IgD-negative memory B cell (primary cell): ENCODE measurements at regions not wholly inside any gene's neighbourhood (a gene's known extent, or its start where the extent isn't known, plus 50 kb on each side); places are given as distances from the start of the nearest gene placed in this dataset.

Source experiments
- H3K27ac Mint-ChIP-seq, 3 donors: one replicate each; pipeline ENCODE4 v1.8.0; 2020 to 2022; ENCODE audit warnings: mild to moderate bottlenecking in 3 of 3, mixed read lengths in 3 of 3, moderate library complexity in 1 of 3
- H3K27me3 Mint-ChIP-seq: one replicate; pipeline ENCODE4 v1.8.0; 2021; ENCODE audit warnings: mixed read lengths
- H3K36me3 Mint-ChIP-seq: one replicate; pipeline ENCODE4 v1.8.0; 2020; ENCODE audit warnings: mild to moderate bottlenecking, mixed read lengths
- H3K4me1 Mint-ChIP-seq, 3 donors: one replicate each; pipeline ENCODE4 v1.8.0; 2020 to 2022; ENCODE audit warnings: mixed read lengths in 3 of 3, mild to moderate bottlenecking in 1 of 3
- H3K4me3 Mint-ChIP-seq, 4 donors: one replicate each; pipeline ENCODE4 v1.8.0; 2020 to 2022; ENCODE audit warnings: mild to moderate bottlenecking in 4 of 4, mixed read lengths in 4 of 4, moderate library complexity in 3 of 4
- H3K9me3 Mint-ChIP-seq, 3 donors: one replicate each; pipeline ENCODE4 v1.8.0; 2020 to 2021; ENCODE audit warnings: mixed read lengths in 3 of 3, mild to moderate bottlenecking in 1 of 3

DNA sequence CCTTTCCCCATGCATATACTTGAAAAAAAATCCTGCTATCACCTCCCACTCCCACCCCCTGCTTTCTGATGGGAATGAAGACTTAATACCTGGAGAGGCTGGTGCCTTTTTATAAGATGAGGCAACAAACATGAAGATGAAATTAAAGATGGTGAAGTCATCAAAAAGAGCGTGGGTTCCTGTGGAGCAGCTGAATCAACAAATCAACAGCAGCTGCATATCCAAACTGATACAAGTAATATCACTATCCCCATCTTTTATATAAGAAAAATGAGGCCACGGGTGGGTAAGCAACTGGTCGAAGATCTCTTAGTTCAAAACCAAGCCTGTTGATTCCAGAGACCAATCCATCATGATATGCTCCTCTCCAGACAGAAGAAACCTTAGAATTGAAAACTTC is 268.5 kb downstream of the ENC1 start:
- Mint-ChIP-seq H3K4me3 (no peak overlapping the region), H3K27ac (no peak overlapping the region), H3K27me3 (peaks cover 2% of the 10 kb centered on the region), H3K4me1 (no peaks in the 10 kb centered on the region), H3K9me3 (no peaks in the 10 kb centered on the region), H3K36me3 (no peaks in the 10 kb centered on the region)

DNA sequence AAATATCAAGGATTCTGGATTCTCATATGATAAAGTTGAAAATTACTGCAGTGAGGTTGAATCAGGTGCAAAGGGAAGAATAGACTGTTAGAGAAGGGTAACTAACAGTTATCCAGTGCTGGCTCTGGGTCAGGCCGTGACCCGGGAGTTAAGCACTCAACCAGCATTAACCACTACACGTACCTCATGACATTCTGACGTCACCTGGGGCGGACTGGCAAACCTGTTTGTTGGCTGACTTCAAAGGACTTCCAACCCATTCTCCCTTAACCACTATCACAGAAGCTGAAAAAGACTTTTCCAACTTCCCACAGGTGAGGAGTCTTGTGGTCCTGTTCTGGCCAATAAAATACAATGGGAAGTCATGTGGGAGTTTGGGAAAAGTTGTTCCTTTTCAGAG is 268.9 kb downstream of the ENC1 start:
- no peaks in the 10 kb centered on the region for H3K9me3 Mint-ChIP-seq
- H3K36me3 Mint-ChIP-seq, result no peaks in the 10 kb centered on the region
- no peak overlapping the region for H3K27ac Mint-ChIP-seq
- peaks cover 2% of the 10 kb centered on the region for H3K27me3 Mint-ChIP-seq
- no peak overlapping the region for H3K4me3 Mint-ChIP-seq
- H3K4me1 Mint-ChIP-seq, result no peaks in the 10 kb centered on the region

DNA sequence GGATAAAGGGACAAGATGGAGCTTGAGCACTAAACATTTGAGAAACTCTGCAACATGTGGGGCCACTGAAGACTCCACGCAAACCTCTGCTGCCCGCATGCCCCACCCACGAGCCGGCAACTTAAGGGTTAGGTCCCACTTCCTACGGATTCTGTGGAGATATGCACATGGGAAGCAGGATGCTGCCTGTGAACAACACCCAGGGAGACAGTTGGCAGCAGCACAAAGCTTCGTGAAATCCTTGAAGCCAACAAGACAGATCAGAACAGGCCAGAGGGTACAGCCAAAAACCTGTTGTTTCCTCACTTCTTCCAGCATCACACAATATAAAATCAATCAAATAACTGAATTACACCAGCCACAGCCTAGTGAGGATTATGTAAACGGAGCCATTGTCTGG is 270.4 kb downstream of the ENC1 start:
- Mint-ChIP-seq H3K4me1 (no peaks in the 10 kb centered on the region), H3K4me3 (no peak overlapping the region), H3K9me3 (no peaks in the 10 kb centered on the region), H3K27ac (no peak overlapping the region), H3K36me3 (no peaks in the 10 kb centered on the region), H3K27me3 (peaks cover 7% of the 10 kb centered on the region)

DNA sequence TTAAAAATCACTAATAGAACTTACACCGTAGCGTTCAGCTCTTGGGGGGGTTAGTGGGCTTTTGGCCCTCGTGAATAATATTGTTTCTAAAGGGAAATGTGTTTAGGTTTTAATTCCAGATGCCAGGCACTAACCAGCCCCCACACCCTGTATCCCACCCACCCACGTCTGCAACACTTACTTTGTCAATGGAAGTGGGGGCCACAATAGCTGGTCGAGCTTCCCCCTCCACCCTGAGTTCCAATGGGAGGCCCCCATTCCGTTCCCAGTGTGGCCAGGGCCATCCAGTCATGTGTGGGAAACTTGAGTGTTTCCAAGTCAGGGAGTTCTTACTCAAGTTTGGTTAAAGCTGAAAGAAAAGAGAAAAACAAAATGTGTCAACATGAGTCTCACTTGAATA is 271.4 kb downstream of the ENC1 start:
- no peaks in the 10 kb centered on the region for H3K9me3 Mint-ChIP-seq
- no peak overlapping the region for H3K4me3 Mint-ChIP-seq
- H3K36me3 Mint-ChIP-seq, result no peaks in the 10 kb centered on the region
- no peak overlapping the region for H3K27ac Mint-ChIP-seq
- H3K4me1 Mint-ChIP-seq, result no peaks in the 10 kb centered on the region
- H3K27me3 Mint-ChIP-seq, result peaks cover 7% of the 10 kb centered on the region

DNA sequence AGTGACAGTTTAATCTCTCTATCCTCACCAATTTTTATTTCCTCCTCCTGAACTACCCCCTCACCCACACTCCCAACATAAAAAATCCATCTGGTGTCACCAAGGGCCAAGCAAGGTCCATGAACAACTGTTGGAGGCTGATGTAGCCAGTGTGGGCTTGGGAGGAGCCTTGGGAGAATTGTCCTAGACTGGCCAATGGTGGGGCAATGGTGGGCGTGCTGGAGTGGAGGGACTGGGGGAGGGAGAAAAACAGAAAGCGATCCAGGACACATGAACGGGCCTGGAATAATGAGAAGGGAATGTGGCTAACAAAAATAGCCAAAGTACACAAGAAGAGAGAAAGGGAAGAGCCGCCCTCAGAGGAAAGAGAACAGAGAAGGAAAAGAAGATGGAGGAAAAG is 272.6 kb downstream of the ENC1 start:
- no peaks in the 10 kb centered on the region for H3K36me3 Mint-ChIP-seq
- peaks cover 0 to 3% (median 0%) of the 10 kb centered on the region in 3 donors for H3K4me1 Mint-ChIP-seq
- H3K27me3 Mint-ChIP-seq, result peaks cover 7% of the 10 kb centered on the region
- H3K27ac Mint-ChIP-seq, result no peak overlapping the region
- H3K4me3 Mint-ChIP-seq, result no peak overlapping the region
- H3K9me3 Mint-ChIP-seq, result no peaks in the 10 kb centered on the region

DNA sequence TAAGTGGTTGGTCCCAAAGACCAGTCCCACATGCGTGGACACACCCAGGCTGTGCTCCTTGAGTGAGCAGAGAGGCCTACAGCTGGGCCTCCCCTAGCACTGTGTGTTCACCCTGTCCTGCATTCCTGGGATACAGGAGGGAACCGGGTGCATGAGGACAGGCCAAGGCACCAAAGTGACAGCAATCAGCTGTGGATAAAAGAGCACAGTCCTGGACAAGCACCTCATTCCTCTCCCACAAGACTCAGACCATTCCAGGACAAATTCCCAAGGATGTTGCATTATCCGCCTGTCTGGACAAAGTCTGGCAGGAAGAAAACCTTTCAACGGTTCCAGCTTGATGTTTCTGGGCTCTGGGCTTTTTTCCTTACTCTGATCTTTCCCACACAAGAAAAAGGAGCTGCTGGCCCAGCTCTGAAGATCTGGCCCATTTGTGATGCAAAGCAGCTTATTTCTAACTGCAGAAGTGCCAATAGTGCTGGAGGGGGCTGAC is 273.2 kb downstream of the ENC1 start:
- no peak overlapping the region for H3K4me3 Mint-ChIP-seq
- H3K27ac Mint-ChIP-seq, result no peak overlapping the region
- peaks cover 0 to 8% (median 0%) of the 10 kb centered on the region in 3 donors for H3K4me1 Mint-ChIP-seq
- H3K36me3 Mint-ChIP-seq, result no peaks in the 10 kb centered on the region
- peaks cover 7% of the 10 kb centered on the region for H3K27me3 Mint-ChIP-seq
- no peaks in the 10 kb centered on the region for H3K9me3 Mint-ChIP-seq

DNA sequence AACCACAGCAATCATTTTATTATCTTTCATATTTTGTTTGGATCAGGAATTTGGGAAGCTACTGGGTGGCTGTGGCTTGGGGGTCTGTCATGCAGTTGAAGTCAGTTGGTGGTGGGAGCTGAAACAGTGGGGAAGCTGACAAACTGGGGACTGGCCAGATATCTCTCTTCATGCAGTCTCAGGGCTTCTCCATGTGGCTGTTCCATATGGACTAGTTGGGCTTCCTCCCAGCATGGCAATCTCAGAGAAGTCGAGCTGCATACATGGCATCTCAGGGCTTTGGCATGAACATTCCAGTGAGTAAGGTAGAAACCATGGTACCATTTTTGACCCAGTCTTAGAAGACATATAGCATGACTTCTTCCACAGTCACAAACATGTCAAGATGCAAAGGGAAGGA is 274.8 kb downstream of the ENC1 start:
- H3K27me3 Mint-ChIP-seq, result peaks cover 4% of the 10 kb centered on the region
- peaks cover 0 to 8% (median 0%) of the 10 kb centered on the region in 3 donors for H3K4me1 Mint-ChIP-seq
- H3K9me3 Mint-ChIP-seq, result no peaks in the 10 kb centered on the region

DNA sequence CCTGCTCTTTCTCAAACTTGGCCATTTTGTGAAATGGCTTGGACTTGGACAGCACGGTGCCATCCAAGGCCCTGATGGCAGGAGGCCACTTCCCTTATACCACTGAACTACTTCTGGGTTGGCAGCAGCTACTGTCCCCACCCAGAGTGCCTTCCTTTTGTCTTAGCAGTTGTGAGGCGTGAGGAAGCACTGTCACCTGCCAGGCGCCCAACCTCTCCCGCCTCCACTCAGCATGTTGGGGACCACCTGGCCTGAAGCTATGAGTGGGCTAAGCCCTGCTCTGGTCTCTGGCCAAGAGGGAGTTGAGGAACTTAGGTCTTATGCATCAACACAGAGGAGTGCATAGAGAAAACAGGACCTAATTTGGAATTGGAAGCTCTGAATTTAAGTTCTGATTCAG is 276.0 kb downstream of the ENC1 start:
- Mint-ChIP-seq H3K4me3 (no peak overlapping the region), H3K27ac (no peak overlapping the region), H3K27me3 (peaks cover 4% of the 10 kb centered on the region), H3K9me3 (no peaks in the 10 kb centered on the region), H3K36me3 (no peaks in the 10 kb centered on the region), H3K4me1 (peaks cover 0 to 8% (median 0%) of the 10 kb centered on the region in 3 donors)

More for the DNA sequence above, 274.8 kb downstream of the ENC1 start:
- H3K27ac Mint-ChIP-seq, result no peak overlapping the region
- no peaks in the 10 kb centered on the region for H3K36me3 Mint-ChIP-seq
- H3K4me3 Mint-ChIP-seq, result no peak overlapping the region

DNA sequence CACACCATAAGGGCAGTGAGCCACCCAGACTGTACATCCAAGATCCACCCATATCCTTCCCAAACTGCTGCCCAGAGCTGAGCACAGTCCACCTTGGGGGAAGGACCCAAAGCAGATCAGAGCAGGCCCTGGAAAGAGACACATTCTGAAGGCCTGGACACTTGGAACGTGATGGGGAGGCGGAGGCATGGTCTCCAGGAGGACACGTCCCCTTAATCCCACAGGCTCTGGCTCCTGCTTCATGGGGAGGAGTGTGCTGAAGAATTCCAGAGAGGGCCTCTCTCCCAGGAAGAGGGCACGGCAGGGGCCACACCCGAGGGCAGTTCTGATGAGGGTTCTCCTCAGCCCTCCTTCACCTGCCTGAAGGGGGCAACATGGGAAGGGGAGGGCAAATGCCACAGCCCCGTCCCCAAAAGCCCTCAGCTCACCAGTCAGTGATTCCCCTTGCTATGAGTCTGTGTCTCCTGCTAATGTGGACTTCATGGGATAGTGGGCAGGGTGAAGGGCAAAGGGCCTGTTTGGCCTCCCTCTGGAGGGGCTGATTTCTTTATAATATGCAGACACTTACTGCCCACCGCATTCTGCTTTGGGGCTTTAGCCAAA is 276.8 kb downstream of the ENC1 start:
- H3K36me3 Mint-ChIP-seq, result no peaks in the 10 kb centered on the region
- H3K4me3 Mint-ChIP-seq, result no peak overlapping the region
- H3K9me3 Mint-ChIP-seq, result no peaks in the 10 kb centered on the region
- peaks cover 0 to 8% (median 0%) of the 10 kb centered on the region in 3 donors for H3K4me1 Mint-ChIP-seq
- H3K27me3 Mint-ChIP-seq, result peaks cover 4% of the 10 kb centered on the region
- no peak overlapping the region for H3K27ac Mint-ChIP-seq

DNA sequence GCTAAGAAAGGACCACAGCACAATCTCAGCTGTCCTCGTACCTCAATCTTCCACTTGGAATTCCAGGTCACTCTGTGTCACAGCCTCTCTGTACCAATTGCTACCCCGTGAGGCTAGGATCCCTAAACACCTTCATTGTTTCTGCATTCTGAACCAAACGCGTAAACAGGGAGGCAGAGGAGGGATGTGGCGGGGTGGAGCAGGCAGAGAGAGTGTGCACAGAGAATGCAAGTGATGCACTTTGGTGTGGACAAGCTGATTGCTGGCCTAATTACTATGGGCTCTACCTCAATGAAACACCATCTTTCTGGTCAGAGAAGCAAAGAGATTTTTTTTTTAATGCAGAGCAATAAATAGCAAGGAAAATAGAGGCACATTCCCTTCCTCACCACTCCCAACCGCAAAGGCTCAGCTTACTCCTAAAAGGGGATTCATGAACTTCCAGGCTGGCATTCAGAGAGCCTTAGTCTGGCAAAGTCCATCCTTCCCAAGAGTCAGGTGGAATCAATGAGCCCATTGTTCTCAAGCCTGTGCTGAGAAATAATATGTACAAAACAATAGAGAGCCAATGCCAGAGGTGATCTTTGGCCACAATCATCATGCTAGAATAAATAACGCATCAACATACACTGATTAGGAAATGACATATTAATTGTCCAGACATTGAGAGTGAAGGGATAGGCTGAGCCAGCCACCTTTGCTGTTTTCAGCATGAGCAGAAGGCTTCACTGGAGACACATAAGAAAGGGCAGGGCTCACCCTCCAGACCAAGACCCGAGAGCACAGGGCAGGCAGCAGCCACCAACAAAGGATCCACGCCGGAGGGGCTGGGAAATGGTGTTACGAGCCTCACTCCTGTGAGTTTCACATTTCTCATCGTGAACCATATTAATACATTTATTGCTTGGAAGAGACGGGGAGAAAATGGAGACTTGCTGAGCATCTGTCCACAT is 278.8 kb downstream of the ENC1 start:
- Mint-ChIP-seq H3K27me3 (peaks cover 4% of the 10 kb centered on the region), H3K27ac (no peak overlapping the region), H3K4me1 (peaks cover 0 to 8% (median 0%) of the 10 kb centered on the region in 3 donors), H3K36me3 (no peaks in the 10 kb centered on the region), H3K9me3 (no peaks in the 10 kb centered on the region), H3K4me3 (no peak overlapping the region)

DNA sequence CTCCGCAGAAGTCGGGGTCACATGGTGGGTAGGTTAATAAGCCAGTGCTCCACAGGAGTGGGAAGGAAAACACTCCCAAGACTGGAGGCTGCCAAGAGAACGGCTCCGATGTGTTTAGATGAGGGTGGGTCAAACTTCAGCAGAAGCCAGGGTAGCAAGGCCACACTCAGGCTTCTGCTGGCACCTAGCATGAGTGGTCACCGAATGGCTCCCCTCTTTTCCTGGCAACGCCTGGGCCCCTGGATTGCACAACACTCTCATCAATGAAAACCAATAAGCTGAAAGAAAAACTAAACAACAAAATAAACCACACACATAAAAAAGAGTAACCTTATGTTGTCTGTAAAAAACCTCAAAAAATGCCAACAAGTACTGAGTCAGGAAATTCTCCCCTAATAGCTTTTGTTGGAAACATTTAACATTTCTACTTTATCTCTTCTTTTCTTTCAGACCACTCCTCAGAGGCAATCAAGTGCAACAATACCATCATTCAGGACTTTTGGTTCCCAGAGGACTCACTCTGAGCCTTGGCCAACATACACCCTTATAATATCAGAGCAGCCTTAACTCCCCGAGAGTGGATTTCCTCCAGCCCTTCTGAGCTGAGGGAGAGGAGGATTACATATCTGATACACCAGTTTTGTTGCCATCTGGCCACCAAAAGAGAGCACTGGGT is 279.9 kb downstream of the ENC1 start:
- Mint-ChIP-seq H3K4me1 (peaks cover 0 to 8% (median 0%) of the 10 kb centered on the region in 3 donors), H3K27ac (no peak overlapping the region), H3K36me3 (no peaks in the 10 kb centered on the region), H3K9me3 (no peaks in the 10 kb centered on the region), H3K27me3 (peaks cover 1% of the 10 kb centered on the region), H3K4me3 (no peak overlapping the region)

DNA sequence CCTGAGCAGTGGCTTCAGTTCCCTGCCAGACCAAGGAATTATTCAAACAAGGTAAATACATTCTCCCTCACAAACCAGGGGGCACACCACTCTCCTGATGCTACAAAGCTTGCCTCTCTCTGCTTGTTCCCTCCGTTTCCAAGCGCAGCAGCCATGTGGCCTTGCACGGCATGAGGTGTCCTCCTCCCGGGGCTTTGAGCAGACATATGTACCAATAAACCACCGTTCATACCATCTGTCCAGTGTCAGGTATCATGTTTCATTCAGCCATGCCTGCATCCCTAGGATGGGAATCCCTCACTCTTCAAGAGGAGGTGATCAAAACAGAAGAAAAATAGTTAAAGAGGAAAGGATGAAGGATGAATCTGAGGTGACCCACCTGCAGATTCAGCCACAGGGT is 282.7 kb downstream of the ENC1 start:
- H3K4me1 Mint-ChIP-seq, result peaks cover 0 to 4% (median 0%) of the 10 kb centered on the region in 3 donors
- H3K27me3 Mint-ChIP-seq, result no peaks in the 10 kb centered on the region
- no peaks in the 10 kb centered on the region for H3K9me3 Mint-ChIP-seq
- H3K4me3 Mint-ChIP-seq, result no peak overlapping the region
- H3K27ac Mint-ChIP-seq, result no peak overlapping the region
- no peaks in the 10 kb centered on the region for H3K36me3 Mint-ChIP-seq

DNA sequence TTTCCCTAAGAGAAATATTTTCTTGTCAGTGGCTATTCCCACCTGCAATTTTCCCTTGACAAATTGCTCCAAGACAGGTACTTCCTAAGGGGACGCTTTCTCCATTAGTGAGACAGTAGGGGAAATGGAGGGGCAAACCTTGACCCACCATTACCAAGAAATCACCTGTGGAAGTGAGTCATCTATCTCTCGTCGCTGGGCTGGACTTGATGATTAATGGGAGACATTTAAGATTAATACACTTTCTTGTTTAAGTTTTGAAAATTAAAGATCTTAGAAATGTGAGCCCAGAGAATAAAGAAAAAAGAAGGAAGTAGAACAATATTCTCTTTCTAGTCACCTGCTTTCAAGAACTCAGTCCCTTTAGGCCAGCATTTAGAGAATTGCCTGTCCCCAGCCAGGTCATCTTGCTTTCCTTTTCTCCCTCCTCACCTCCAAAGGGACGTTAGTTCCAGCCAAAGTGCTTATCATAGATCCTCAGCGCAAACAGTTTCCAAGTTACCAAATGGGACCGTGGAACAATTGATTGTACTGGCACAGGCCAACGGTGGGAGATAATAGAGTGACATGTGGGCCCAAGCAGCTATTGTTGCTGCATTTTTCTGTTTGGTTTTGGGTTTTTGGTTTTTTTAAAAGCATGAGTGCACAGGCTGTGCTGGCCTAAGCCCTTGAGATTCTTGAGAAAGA is 284.4 kb downstream of the ENC1 start:
- H3K9me3 Mint-ChIP-seq, result no peaks in the 10 kb centered on the region
- no peak overlapping the region for H3K27ac Mint-ChIP-seq
- H3K4me1 Mint-ChIP-seq, result no peaks in the 10 kb centered on the region

DNA sequence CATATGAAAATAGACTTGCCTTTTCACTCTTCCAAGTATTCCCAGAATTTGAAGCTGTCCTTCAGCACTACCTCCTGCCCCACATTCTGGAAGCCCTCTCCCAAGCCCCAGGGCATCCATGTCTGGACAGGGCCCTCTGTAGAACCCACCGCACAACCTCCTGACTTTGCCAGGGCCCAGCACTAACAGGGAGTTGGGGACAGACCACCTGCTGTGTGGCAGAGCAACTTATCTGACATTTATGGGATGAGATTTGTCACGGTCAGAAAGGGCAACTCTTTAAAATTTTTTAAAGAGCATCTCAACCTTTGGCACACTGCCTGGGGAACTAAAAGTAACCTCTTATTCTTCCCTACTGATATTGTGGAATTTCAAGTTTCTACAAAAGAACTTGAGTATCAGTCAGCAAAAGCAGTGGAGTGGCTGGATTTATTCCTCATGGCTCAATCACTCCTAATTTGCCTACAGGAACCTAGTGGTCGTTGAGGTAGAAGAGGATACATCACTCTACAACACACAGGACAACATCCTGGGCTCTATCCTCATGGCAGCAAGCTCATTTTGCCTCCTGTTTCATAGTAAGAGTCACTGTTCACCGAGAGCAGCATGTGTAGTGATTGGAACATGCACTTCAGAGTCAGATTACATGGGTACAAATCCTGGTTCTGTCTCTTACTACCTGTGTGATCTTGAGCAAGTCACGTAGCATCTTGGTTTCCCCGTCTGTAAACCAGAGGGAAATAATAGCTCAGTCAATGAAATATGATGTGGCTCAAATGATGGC is 285.3 kb downstream of the ENC1 start:
- Mint-ChIP-seq H3K4me3 (no peak overlapping the region), H3K4me1 (no peaks in the 10 kb centered on the region), H3K27me3 (peaks cover 5% of the 10 kb centered on the region), H3K9me3 (no peaks in the 10 kb centered on the region), H3K27ac (no peak overlapping the region), H3K36me3 (no peaks in the 10 kb centered on the region)

More for the DNA sequence above, 284.4 kb downstream of the ENC1 start:
- H3K4me3 Mint-ChIP-seq, result no peak overlapping the region
- no peaks in the 10 kb centered on the region for H3K36me3 Mint-ChIP-seq
- peaks cover 3% of the 10 kb centered on the region for H3K27me3 Mint-ChIP-seq
